ENCODE measurements at regions not wholly inside any gene's neighbourhood (a gene's known extent, or its start where the extent isn't known, plus 50 kb on each side); places are given as distances from the start of the nearest gene placed in this dataset.

DNA sequence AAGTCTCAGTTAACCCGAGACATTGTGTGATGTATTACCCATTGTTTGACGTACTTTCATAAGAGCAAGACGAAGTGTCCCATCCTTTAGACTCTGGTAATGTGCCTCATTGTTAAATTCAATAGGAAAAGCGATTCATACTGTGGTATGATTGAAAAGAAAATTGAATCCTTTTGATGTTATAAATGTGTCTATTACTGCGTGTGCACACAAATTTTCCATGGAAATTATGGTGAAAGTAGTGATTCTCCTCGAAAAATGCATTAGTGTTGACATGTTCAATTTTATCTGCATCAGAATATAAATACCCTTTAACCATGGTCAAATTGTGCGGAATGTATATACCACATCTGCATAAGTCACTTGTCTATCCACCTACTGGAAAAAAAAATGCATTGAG is 386.8 kb downstream of the INSC start:
- TF ChIP-seq, protein P1, sequence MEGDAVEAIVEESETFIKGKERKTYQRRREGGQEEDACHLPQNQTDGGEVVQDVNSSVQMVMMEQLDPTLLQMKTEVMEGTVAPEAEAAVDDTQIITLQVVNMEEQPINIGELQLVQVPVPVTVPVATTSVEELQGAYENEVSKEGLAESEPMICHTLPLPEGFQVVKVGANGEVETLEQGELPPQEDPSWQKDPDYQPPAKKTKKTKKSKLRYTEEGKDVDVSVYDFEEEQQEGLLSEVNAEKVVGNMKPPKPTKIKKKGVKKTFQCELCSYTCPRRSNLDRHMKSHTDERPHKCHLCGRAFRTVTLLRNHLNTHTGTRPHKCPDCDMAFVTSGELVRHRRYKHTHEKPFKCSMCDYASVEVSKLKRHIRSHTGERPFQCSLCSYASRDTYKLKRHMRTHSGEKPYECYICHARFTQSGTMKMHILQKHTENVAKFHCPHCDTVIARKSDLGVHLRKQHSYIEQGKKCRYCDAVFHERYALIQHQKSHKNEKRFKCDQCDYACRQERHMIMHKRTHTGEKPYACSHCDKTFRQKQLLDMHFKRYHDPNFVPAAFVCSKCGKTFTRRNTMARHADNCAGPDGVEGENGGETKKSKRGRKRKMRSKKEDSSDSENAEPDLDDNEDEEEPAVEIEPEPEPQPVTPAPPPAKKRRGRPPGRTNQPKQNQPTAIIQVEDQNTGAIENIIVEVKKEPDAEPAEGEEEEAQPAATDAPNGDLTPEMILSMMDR (IDR thresholded peaks at IDR 0.05; ENCODE audit: insufficient read depth, missing control alignments): no peak
- FAIRE-seq (no peak), DNase-seq (ENCODE audit: insufficient read length, low spot score) (no peak)

DNA sequence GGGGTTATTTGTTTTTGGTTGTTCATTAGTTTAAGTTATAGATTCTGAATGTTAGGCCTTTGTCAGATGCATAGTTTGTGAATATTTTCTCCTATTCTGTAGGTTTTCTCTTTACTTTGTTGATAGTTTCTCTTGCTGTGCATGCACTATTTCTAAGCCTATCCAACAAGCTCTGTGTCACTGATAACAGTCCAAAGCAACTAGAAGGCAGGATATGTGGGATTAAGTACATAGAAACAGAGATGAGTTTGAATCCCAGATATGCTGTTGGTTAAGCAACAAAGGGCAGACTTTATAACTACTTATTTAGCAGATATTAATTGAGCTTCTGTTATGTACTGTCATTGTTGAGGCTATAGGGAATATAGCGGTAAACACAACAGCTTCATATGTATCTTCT is 390.4 kb downstream of the INSC start:
- FAIRE-seq (no peak), DNase-seq (ENCODE audit: insufficient read length, low spot score) (no peak)
- TF ChIP-seq, protein P1 (IDR thresholded peaks at IDR 0.05; ENCODE audit: insufficient read depth, missing control alignments): no peak

DNA sequence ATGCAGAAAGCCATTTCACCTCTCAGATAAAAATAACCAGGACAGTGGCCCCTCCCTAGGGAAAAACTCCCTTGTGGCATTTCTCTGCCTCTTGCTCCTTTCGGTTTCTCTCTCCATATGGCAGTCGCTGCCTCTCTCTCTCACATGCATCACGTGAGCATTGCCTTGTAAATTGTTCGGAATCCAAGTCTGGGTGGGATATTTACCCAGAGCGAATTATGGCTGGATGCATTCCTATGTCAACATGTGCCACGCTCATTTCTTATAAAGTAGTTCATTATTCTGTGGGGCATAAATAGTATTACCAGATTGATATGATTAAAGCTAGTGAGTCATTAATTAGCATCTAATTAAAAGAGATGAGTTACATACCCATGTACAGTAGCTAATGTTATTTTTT is 392.9 kb downstream of the INSC start:
- FAIRE-seq (no peak), DNase-seq (ENCODE audit: insufficient read length, low spot score) (no peak)
- TF ChIP-seq, protein P1 (IDR thresholded peaks at IDR 0.05; ENCODE audit: insufficient read depth, missing control alignments): no peak

DNA sequence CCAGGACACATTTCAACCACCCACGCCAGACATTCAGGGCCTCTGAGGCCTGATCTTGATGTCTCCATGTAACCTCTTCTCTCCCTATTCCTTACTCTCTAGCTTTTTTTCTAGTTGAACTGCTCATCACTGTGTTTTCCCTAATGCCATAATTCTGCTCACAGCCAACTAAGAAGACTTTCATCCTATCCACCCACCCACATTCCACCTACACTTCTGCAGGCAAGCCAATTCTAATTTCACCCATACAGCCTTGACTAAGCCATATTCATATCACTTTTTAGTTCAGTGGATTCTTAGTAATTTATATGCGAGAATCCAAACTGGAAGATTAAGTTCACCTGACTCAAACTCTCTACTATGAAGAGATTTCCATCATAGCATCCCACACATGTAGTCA is 394.4 kb downstream of the INSC start:
- TF ChIP-seq, protein P1 (IDR thresholded peaks at IDR 0.05; ENCODE audit: insufficient read depth, missing control alignments): no peak
- DNase-seq (ENCODE audit: insufficient read length, low spot score) (no peak), FAIRE-seq (no peak)

DNA sequence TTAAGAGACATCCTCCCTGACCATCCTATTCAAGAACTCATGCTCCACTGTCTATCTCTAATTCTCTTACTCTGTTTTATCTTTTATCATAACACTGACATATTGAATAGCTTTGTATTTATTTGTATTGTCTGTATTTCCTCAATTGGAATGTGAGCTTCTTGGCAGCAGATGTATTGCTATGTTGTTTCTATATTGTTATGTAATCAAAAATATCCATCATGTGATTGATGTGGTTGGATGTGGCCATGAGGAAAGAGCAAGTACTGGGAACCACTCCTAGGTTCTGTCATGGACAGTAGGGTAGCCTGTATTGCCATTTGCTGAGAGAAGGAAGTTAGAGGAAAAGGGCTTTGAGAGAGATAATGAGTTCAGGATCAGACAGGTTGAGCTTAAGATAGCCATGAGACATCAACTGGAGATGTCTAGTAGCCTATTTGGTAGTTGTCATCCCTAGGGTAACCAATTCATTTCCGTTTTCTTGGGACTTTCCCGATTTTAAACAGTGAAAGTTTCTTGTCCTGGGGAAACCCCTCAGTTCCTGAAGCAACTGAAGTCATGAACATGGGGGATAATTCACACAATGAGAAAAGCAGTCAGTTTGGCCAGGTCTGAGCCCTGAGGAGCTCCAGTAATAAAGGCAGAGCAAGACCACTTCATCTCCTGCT is 404.5 kb downstream of the INSC start:
- no peak for FAIRE-seq
- no peak for DNase-seq (ENCODE audit: insufficient read length, low spot score)
- TF ChIP-seq, protein P1 (IDR thresholded peaks at IDR 0.05; ENCODE audit: insufficient read depth, missing control alignments): no peak

DNA sequence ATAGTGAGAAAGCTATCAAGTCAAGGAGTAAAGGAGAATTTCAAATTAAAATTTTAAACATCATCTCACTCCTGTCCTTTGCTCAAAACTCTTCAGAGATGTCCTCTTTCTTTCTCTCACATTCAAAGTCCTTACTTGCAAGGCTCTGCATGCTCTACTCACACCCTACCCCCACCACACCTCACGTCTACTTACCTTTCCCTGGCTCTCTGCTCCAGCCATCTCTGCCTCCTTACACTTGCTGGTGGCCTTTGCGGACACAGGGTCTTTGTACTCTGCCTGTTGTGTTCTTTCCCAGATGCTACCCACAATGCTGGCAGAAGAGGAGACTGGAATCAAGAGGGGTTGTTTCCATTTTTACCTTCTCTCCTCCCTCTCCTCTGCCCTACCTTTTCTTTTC is 405.2 kb downstream of the INSC start:
- TF ChIP-seq, protein P1 (IDR thresholded peaks at IDR 0.05; ENCODE audit: insufficient read depth, missing control alignments): no peak
- FAIRE-seq (no peak), DNase-seq (ENCODE audit: insufficient read length, low spot score) (no peak)

DNA sequence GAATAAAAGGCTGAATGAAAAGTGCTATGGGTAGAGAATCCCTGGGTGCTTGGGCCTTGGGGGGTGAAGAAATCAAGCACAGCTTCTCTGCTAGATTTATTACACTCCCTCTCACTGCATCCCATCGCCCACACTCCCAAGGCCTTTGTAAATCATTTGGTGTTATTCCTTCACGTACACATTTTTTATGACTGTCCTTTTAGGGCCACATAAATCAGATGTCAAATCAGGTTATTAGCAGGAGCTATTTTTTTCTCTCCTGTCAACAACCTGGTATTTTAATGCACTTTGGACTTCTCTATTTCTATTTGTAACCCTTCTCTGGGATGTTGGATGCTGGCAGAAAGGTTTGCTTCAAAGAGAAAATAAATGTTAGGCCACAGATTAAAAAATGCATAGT is 408.8 kb downstream of the INSC start:
- TF ChIP-seq, protein P1 (IDR thresholded peaks at IDR 0.05; ENCODE audit: insufficient read depth, missing control alignments): no peak
- FAIRE-seq (no peak), DNase-seq (ENCODE audit: insufficient read length, low spot score) (no peak)
